Adrenal gland (tissue), 5 donors: ENCODE measurements at regions not wholly inside any gene's neighbourhood (a gene's known extent, or its start where the extent isn't known, plus 50 kb on each side); places are given as distances from the start of the nearest gene placed in this dataset.

Experiments used
- CTCF ChIP-seq, 6 experiments: fragments of 450-650 bp in 4 of 6; fragments of 200-600 bp in 2 of 6; sonication (generic) in 1 of 6; IDR thresholded peaks; 1 replicate in 5 of 6; 2 replicates in 1 of 6; pipeline versions ENCODE4 v1.5.1 to v1.8.0; 2016 to 2021; ENCODE audit warnings: antibody characterized with exemption in 6 of 6, mild to moderate bottlenecking in 2 of 6, moderate library complexity in 1 of 6
- POLR2A ChIP-seq, 2 donors: fragments of 450-650 bp; IDR thresholded peaks; one replicate each; pipeline ENCODE4 v1.6.1; 2017; ENCODE audit warnings: antibody characterized with exemption in 2 of 2, mild to moderate bottlenecking in 2 of 2, moderate library complexity in 1 of 2
- donor health status: DM: no; HTN: no; CAD: no.

- TF ChIP-seq POLR2A (IDR thresholded peaks at IDR 0.05) (no peak), CTCF (IDR thresholded peaks at IDR 0.05) (no peak)
Observed at GRCh38 chr7:132045002-132045401, 488.6 kb upstream of the PODXL start.
